ENCODE measurements at regions not wholly inside any gene's neighbourhood (a gene's known extent, or its start where the extent isn't known, plus 50 kb on each side); places are given as distances from the start of the nearest gene placed in this dataset.

GRCh38 chr6:126537061-126537816 lies 197.3 kb downstream of the CENPW start:
- Mint-ChIP-seq H3K4me3 (no peak overlapping the region), H3K36me3 (no peaks in the 10 kb centered on the region), H3K27ac (no peak overlapping the region), H3K9me3 (no peaks in the 10 kb centered on the region), H3K27me3 (no peaks in the 10 kb centered on the region), H3K4me1 (no peaks in the 10 kb centered on the region)
- DNase-seq = no peak
- CTCF ChIA-PET = no interaction called here

- DNase-seq = no peak
- H3K4me3 Mint-ChIP-seq = no peak overlapping the region
- no peaks in the 10 kb centered on the region for H3K36me3 Mint-ChIP-seq
- no peak overlapping the region for H3K27ac Mint-ChIP-seq
- H3K4me1 Mint-ChIP-seq = no peaks in the 10 kb centered on the region
- no peaks in the 10 kb centered on the region for H3K9me3 Mint-ChIP-seq
- CTCF ChIA-PET = no interaction called here
- no peaks in the 10 kb centered on the region for H3K27me3 Mint-ChIP-seq
These were observed 199.1 kb downstream of the CENPW start for GRCh38 chr6:126539022-126539421.

- no peaks in the 10 kb centered on the region for H3K36me3 Mint-ChIP-seq
- H3K27ac Mint-ChIP-seq = no peak overlapping the region
- H3K27me3 Mint-ChIP-seq = no peaks in the 10 kb centered on the region
- CTCF ChIA-PET = no interaction called here
- no peaks in the 10 kb centered on the region for H3K9me3 Mint-ChIP-seq
- no peaks in the 10 kb centered on the region for H3K4me1 Mint-ChIP-seq
- DNase-seq = no peak
- H3K4me3 Mint-ChIP-seq = no peak overlapping the region
These were observed 200.2 kb downstream of the CENPW start for GRCh38 chr6:126540161-126540560.

GRCh38 chr6:126541806-126542491 lies 202.0 kb downstream of the CENPW start:
- CTCF ChIA-PET = no interaction called here
- Mint-ChIP-seq H3K9me3 (no peaks in the 10 kb centered on the region), H3K27me3 (no peaks in the 10 kb centered on the region), H3K4me3 (no peak overlapping the region), H3K27ac (no peak overlapping the region), H3K36me3 (no peaks in the 10 kb centered on the region), H3K4me1 (no peaks in the 10 kb centered on the region)
- no peak for DNase-seq

GRCh38 chr6:126546541-126547120 lies 206.7 kb downstream of the CENPW start:
- Mint-ChIP-seq H3K27ac (no peak overlapping the region), H3K36me3 (no peaks in the 10 kb centered on the region), H3K4me3 (no peak overlapping the region), H3K9me3 (no peaks in the 10 kb centered on the region), H3K27me3 (no peaks in the 10 kb centered on the region), H3K4me1 (no peaks in the 10 kb centered on the region)
- DNase-seq = no peak
- CTCF ChIA-PET = no interaction called here

GRCh38 chr6:126548300-126548699 lies 208.4 kb downstream of the CENPW start:
- no peak for DNase-seq
- Mint-ChIP-seq H3K4me1 (no peaks in the 10 kb centered on the region), H3K9me3 (no peaks in the 10 kb centered on the region), H3K27me3 (no peaks in the 10 kb centered on the region), H3K27ac (no peak overlapping the region), H3K4me3 (no peak overlapping the region), H3K36me3 (no peaks in the 10 kb centered on the region)
- CTCF ChIA-PET = no interaction called here

GRCh38 chr6:126550323-126550722 lies 210.4 kb downstream of the CENPW start:
- CTCF ChIA-PET = interaction anchor here (0.6 kb wide), 1 partner anchor 802 kb away, joined by 3 read pairs; no protein-coding TSS in a partner anchor
- no peak overlapping the region for H3K27ac Mint-ChIP-seq
- no peaks in the 10 kb centered on the region for H3K36me3 Mint-ChIP-seq

GRCh38 chr6:126551832-126552231 lies 211.9 kb downstream of the CENPW start:
- Mint-ChIP-seq H3K36me3 (no peaks in the 10 kb centered on the region), H3K27me3 (no peaks in the 10 kb centered on the region), H3K9me3 (no peaks in the 10 kb centered on the region), H3K27ac (no peak overlapping the region), H3K4me3 (no peak overlapping the region), H3K4me1 (no peaks in the 10 kb centered on the region)
- no peak for DNase-seq
- CTCF ChIA-PET = no interaction called here

More at GRCh38 chr6:126550323-126550722, 210.4 kb downstream of the CENPW start:
- DNase-seq = no peak
- no peaks in the 10 kb centered on the region for H3K4me1 Mint-ChIP-seq
- no peaks in the 10 kb centered on the region for H3K9me3 Mint-ChIP-seq
- no peak overlapping the region for H3K4me3 Mint-ChIP-seq
- H3K27me3 Mint-ChIP-seq = no peaks in the 10 kb centered on the region

- no peak for DNase-seq
- H3K27ac Mint-ChIP-seq = no peak overlapping the region
- H3K9me3 Mint-ChIP-seq = no peaks in the 10 kb centered on the region
- CTCF ChIA-PET = no interaction called here
- no peaks in the 10 kb centered on the region for H3K36me3 Mint-ChIP-seq
- no peaks in the 10 kb centered on the region for H3K4me1 Mint-ChIP-seq
- H3K4me3 Mint-ChIP-seq = no peak overlapping the region
- H3K27me3 Mint-ChIP-seq = no peaks in the 10 kb centered on the region
These were observed 213.9 kb downstream of the CENPW start for GRCh38 chr6:126553854-126554253.

- CTCF ChIA-PET = no interaction called here
- no peak overlapping the region for H3K4me3 Mint-ChIP-seq
These were observed 230.6 kb downstream of the CENPW start for GRCh38 chr6:126570507-126570906.

GRCh38 chr6:126574301-126574700 lies 234.4 kb downstream of the CENPW start:
- DNase-seq = no peak
- Mint-ChIP-seq H3K4me1 (no peaks in the 10 kb centered on the region), H3K4me3 (no peak overlapping the region), H3K27ac (no peak overlapping the region), H3K36me3 (no peaks in the 10 kb centered on the region), H3K9me3 (no peaks in the 10 kb centered on the region), H3K27me3 (no peaks in the 10 kb centered on the region)
- CTCF ChIA-PET = no interaction called here

More at GRCh38 chr6:126570507-126570906, 230.6 kb downstream of the CENPW start:
- Mint-ChIP-seq H3K27me3 (no peaks in the 10 kb centered on the region), H3K4me1 (no peaks in the 10 kb centered on the region), H3K27ac (no peak overlapping the region), H3K9me3 (no peaks in the 10 kb centered on the region), H3K36me3 (no peaks in the 10 kb centered on the region)
- DNase-seq = no peak

GRCh38 chr6:126581316-126581715 lies 241.4 kb downstream of the CENPW start:
- Mint-ChIP-seq H3K27ac (no peak overlapping the region), H3K4me3 (no peak overlapping the region), H3K9me3 (no peaks in the 10 kb centered on the region), H3K4me1 (no peaks in the 10 kb centered on the region), H3K36me3 (no peaks in the 10 kb centered on the region), H3K27me3 (no peaks in the 10 kb centered on the region)
- no peak for DNase-seq
- CTCF ChIA-PET = no interaction called here

GRCh38 chr6:126600258-126600916 lies 260.5 kb downstream of the CENPW start:
- Mint-ChIP-seq H3K27ac (no peak overlapping the region), H3K4me1 (no peaks in the 10 kb centered on the region), H3K27me3 (no peaks in the 10 kb centered on the region), H3K4me3 (no peak overlapping the region), H3K36me3 (no peaks in the 10 kb centered on the region), H3K9me3 (peaks cover 2% of the 10 kb centered on the region)
- no peak for DNase-seq
- CTCF ChIA-PET = no interaction called here

GRCh38 chr6:126603410-126603809 lies 263.5 kb downstream of the CENPW start:
- H3K27me3 Mint-ChIP-seq = no peaks in the 10 kb centered on the region
- CTCF ChIA-PET = no interaction called here

More at GRCh38 chr6:126603410-126603809, 263.5 kb downstream of the CENPW start:
- Mint-ChIP-seq H3K4me1 (no peaks in the 10 kb centered on the region), H3K27ac (no peak overlapping the region), H3K9me3 (no peaks in the 10 kb centered on the region), H3K4me3 (no peak overlapping the region), H3K36me3 (no peaks in the 10 kb centered on the region)
- no peak for DNase-seq
